ENCODE measurements at regions not wholly inside any gene's neighbourhood (a gene's known extent, or its start where the extent isn't known, plus 50 kb on each side); places are given as distances from the start of the nearest gene placed in this dataset.
"Not testable (repeated sequence)": the region's sequence is repeated elsewhere in the genome, so short reads cannot be mapped to it uniquely, and the experiment has no call there.

- Histone ChIP-seq H3K9me3 (ENCODE audit: low read length) (no peaks in the 10 kb centered on the region), H3K4me2 (ENCODE audit: low read length) (no peak overlapping the region), H3K79me2 (ENCODE audit: low read length) (no peaks in the 10 kb centered on the region), H3K27ac (ENCODE audit: low read length) (no peak overlapping the region), H4K20me1 (ENCODE audit: low read length) (no peaks in the 10 kb centered on the region), H3K36me3 (ENCODE audit: low read depth, low read length) (no peaks in the 10 kb centered on the region), H3K4me1 (ENCODE audit: insufficient read depth, low read length) (no peaks in the 10 kb centered on the region), H3K9ac (ENCODE audit: low read length) (no peak overlapping the region), H3K9me2 (replicated peaks; ENCODE audit: low read length) (no peaks in the 10 kb centered on the region), H3K4me3 (ENCODE audit: low read length) (no peak overlapping the region), H3F3A (ENCODE audit: low read length, unreplicated experiment) (no peaks in the 10 kb centered on the region), H2AFZ (ENCODE audit: low read length) (no peak overlapping the region), H3K27me3 (ENCODE audit: low read length) (no peaks in the 10 kb centered on the region)
- ATAC-seq (no peak), DNase-seq (no peak)
- intact Hi-C loops (cut with micrococcal nuclease): no loop called here
- ChIA-PET CTCF (no interaction called here), POLR2A (ENCODE audit: unreplicated experiment) (no interaction called here)
- BruUV-seq (replicated peaks): no TSS peak
- TF ChIP-seq CTCF (conservative IDR thresholded peaks at IDR 0.05; ENCODE audit: low read depth, low read length): no peak
- TF ChIP-seq EZH2 (IDR thresholded peaks at IDR 0.05; ENCODE audit: low read length, unreplicated experiment): no peak
- no peak for TF ChIP-seq EZH2phosphoT487 (IDR thresholded peaks at IDR 0.05; ENCODE audit: borderline replicate concordance, low read length)
Measured at GRCh38 chr13:88288326-88288725, 617.2 kb downstream of the SLITRK5 start.

- H3K27ac ChIP-seq (ENCODE audit: low read length); H3K4me1 ChIP-seq (ENCODE audit: insufficient read depth, low read length); H3K4me3 ChIP-seq (ENCODE audit: low read length); H3K9me2 ChIP-seq (replicated peaks; ENCODE audit: low read length); BruUV-seq (replicated peaks); H4K20me1 ChIP-seq (ENCODE audit: low read length); CTCF ChIA-PET; H2AFZ ChIP-seq (ENCODE audit: low read length); ATAC-seq; H3K9me3 ChIP-seq (ENCODE audit: low read length); H3K4me2 ChIP-seq (ENCODE audit: low read length); H3K36me3 ChIP-seq (ENCODE audit: low read depth, low read length); intact Hi-C loops (cut with micrococcal nuclease); DNase-seq; H3K79me2 ChIP-seq (ENCODE audit: low read length); H3K9ac ChIP-seq (ENCODE audit: low read length); H3K27me3 ChIP-seq (ENCODE audit: low read length); POLR2A ChIA-PET (ENCODE audit: unreplicated experiment); H3F3A ChIP-seq (ENCODE audit: low read length, unreplicated experiment): not testable (repeated sequence)
Measured at GRCh38 chr13:88291731-88292130, 620.6 kb downstream of the SLITRK5 start.

GRCh38 chr13:88294368-88294767, 623.2 kb downstream of the SLITRK5 start:
- TF ChIP-seq EZH2 (IDR thresholded peaks at IDR 0.05; ENCODE audit: low read length, unreplicated experiment) (no peak), CTCF (conservative IDR thresholded peaks at IDR 0.05; ENCODE audit: low read depth, low read length) (no peak), EZH2phosphoT487 (IDR thresholded peaks at IDR 0.05; ENCODE audit: borderline replicate concordance, low read length) (no peak)
- no TSS peak for BruUV-seq (replicated peaks)
- Histone ChIP-seq H3K9ac (ENCODE audit: low read length) (no peak overlapping the region), H3F3A (ENCODE audit: low read length, unreplicated experiment) (no peaks in the 10 kb centered on the region), H3K27ac (ENCODE audit: low read length) (no peak overlapping the region), H2AFZ (ENCODE audit: low read length) (no peak overlapping the region), H3K4me2 (ENCODE audit: low read length) (no peak overlapping the region), H3K4me1 (ENCODE audit: insufficient read depth, low read length) (no peaks in the 10 kb centered on the region), H3K79me2 (ENCODE audit: low read length) (no peaks in the 10 kb centered on the region), H3K4me3 (ENCODE audit: low read length) (no peak overlapping the region), H3K9me3 (ENCODE audit: low read length) (no peaks in the 10 kb centered on the region), H4K20me1 (ENCODE audit: low read length) (no peaks in the 10 kb centered on the region), H3K36me3 (ENCODE audit: low read depth, low read length) (no peaks in the 10 kb centered on the region), H3K27me3 (ENCODE audit: low read length) (no peaks in the 10 kb centered on the region), H3K9me2 (replicated peaks; ENCODE audit: low read length) (no peaks in the 10 kb centered on the region)
- CTCF ChIA-PET: no interaction called here
- no peak for DNase-seq
- no peak for ATAC-seq
- POLR2A ChIA-PET (ENCODE audit: unreplicated experiment): no interaction called here
- intact Hi-C loops (cut with micrococcal nuclease): no loop called here
